MM.1S (cell line): ENCODE measurements at regions not wholly inside any gene's neighbourhood (a gene's known extent, or its start where the extent isn't known, plus 50 kb on each side); places are given as distances from the start of the nearest gene placed in this dataset.

Experiments
- DNase-seq: peaks from one replicate; pipeline ENCODE4 v3.0.0-alpha.2; 2015
- H2AFZ ChIP-seq: fragments of 300-600 bp; sonication (generic); 2 replicates; pipeline ENCODE4 v1.6.0; 2016; ENCODE audit warnings: antibody characterized with exemption, low read length
- H3F3A ChIP-seq: fragments of 300-600 bp; sonication (generic); 2 replicates; pipeline ENCODE4 v1.6.1; 2016; ENCODE audit warnings: mild to moderate bottlenecking, antibody characterized with exemption, low read length, moderate library complexity, mixed read lengths; ENCODE audit not compliant: insufficient read depth
- H3K27ac ChIP-seq: fragments of 300-600 bp; sonication (generic); 2 replicates; pipeline ENCODE4 v1.5.1; 2016; ENCODE audit warnings: mild to moderate bottlenecking, low read length
- H3K27me3 ChIP-seq: fragments of 300-600 bp; sonication (generic); replicated peaks from 2 replicates; pipeline ENCODE4 v1.6.0; 2016; ENCODE audit warnings: low read length; ENCODE audit not compliant: insufficient read depth
- H3K36me3 ChIP-seq: fragments of 300-600 bp; sonication (generic); replicated peaks from 2 replicates; pipeline ENCODE4 v1.6.1; 2016; ENCODE audit warnings: mild to moderate bottlenecking, low read length, mixed read lengths; ENCODE audit not compliant: insufficient read depth
- H3K4me1 ChIP-seq: fragments of 300-600 bp; sonication (generic); 2 replicates; pipeline ENCODE4 v1.6.1; 2016; ENCODE audit warnings: low read length, mixed read lengths
- H3K4me2 ChIP-seq: fragments of 300-600 bp; sonication (generic); 2 replicates; pipeline ENCODE4 v1.6.0; 2016; ENCODE audit warnings: low read depth, low read length
- H3K4me3 ChIP-seq: fragments of 300-600 bp; sonication (generic); 2 replicates; pipeline ENCODE4 v1.5.1; 2016; ENCODE audit warnings: low read length, mixed read lengths
- H3K79me2 ChIP-seq: fragments of 300-600 bp; sonication (generic); 2 replicates; pipeline ENCODE4 v1.6.1; 2016; ENCODE audit warnings: mixed run types, low read length, mixed read lengths
- H3K9ac ChIP-seq: fragments of 300-600 bp; sonication (generic); 2 replicates; pipeline ENCODE4 v1.6.1; 2016; ENCODE audit warnings: low read length, mixed read lengths
- H3K9me2 ChIP-seq: fragments of 300-600 bp; sonication (generic); replicated peaks from 2 replicates; pipeline ENCODE4 v1.6.1; 2016; ENCODE audit warnings: mild to moderate bottlenecking, low read length, mixed read lengths; ENCODE audit not compliant: insufficient read depth
- H3K9me3 ChIP-seq: fragments of 300-600 bp; sonication (generic); replicated peaks from 2 replicates; pipeline ENCODE4 v1.6.1; 2016; ENCODE audit warnings: mild to moderate bottlenecking, low read length, mixed read lengths; ENCODE audit not compliant: insufficient read depth
- H4K20me1 ChIP-seq: fragments of 300-600 bp; sonication (generic); 2 replicates; pipeline ENCODE4 v1.6.1; 2016; ENCODE audit warnings: mild to moderate bottlenecking, low read length, moderate library complexity, mixed read lengths; ENCODE audit not compliant: insufficient read depth
- EZH2 ChIP-seq: fragments of 300-600 bp; sonication (generic); optimal IDR thresholded peaks from 2 replicates; pipeline ENCODE3; 2017; ENCODE audit warnings: low read depth, mild to moderate bottlenecking, antibody characterized with exemption, low read length, mixed read lengths
- EZH2phosphoT487 ChIP-seq: fragments of 300-600 bp; sonication (generic); IDR thresholded peaks from 2 replicates; pipeline ENCODE4 v1.6.1; 2018; ENCODE audit warnings: antibody characterized with exemption, low read length
- TF ChIP-seq, protein P1 (sequence below): fragments of 300-600 bp; sonication (generic); IDR thresholded peaks from 2 replicates; pipeline ENCODE4 v1.5.1; 2016; ENCODE audit warnings: antibody characterized with exemption, low read length, mixed read lengths

GRCh38 chr1:191414981-191415640 lies 743.2 kb upstream of the RGS18 start:
- TF ChIP-seq, protein P1, sequence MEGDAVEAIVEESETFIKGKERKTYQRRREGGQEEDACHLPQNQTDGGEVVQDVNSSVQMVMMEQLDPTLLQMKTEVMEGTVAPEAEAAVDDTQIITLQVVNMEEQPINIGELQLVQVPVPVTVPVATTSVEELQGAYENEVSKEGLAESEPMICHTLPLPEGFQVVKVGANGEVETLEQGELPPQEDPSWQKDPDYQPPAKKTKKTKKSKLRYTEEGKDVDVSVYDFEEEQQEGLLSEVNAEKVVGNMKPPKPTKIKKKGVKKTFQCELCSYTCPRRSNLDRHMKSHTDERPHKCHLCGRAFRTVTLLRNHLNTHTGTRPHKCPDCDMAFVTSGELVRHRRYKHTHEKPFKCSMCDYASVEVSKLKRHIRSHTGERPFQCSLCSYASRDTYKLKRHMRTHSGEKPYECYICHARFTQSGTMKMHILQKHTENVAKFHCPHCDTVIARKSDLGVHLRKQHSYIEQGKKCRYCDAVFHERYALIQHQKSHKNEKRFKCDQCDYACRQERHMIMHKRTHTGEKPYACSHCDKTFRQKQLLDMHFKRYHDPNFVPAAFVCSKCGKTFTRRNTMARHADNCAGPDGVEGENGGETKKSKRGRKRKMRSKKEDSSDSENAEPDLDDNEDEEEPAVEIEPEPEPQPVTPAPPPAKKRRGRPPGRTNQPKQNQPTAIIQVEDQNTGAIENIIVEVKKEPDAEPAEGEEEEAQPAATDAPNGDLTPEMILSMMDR = no peak
- TF ChIP-seq EZH2 (no peak), EZH2phosphoT487 (no peak)
- H4K20me1 ChIP-seq = no peaks in the 10 kb centered on the region
- H2AFZ ChIP-seq = no peak overlapping the region
- H3K79me2 ChIP-seq = no peaks in the 10 kb centered on the region
- no peaks in the 10 kb centered on the region for H3K9me3 ChIP-seq
- H3F3A ChIP-seq = peaks cover 3% of the 10 kb centered on the region; the same call in 1 of the 2 replicates
- H3K4me3 ChIP-seq = no peak overlapping the region
- H3K36me3 ChIP-seq = no peaks in the 10 kb centered on the region
- no peak for DNase-seq
- H3K27ac ChIP-seq = no peak overlapping the region
- H3K4me1 ChIP-seq = no peaks in the 10 kb centered on the region; the same call in 1 of the 2 replicates
- no peak overlapping the region for H3K9ac ChIP-seq
- H3K4me2 ChIP-seq = no peak overlapping the region
- no peaks in the 10 kb centered on the region for H3K27me3 ChIP-seq
- H3K9me2 ChIP-seq = no peaks in the 10 kb centered on the region

GRCh38 chr1:191419842-191420241 lies 738.4 kb upstream of the RGS18 start:
- TF ChIP-seq EZH2 (no peak), EZH2phosphoT487 (no peak)
- TF ChIP-seq, protein P1 = no peak
- Histone ChIP-seq H3K4me3 (no peak overlapping the region), H3K9me3 (no peaks in the 10 kb centered on the region), H4K20me1 (no peaks in the 10 kb centered on the region), H3K36me3 (no peaks in the 10 kb centered on the region), H3K27me3 (no peaks in the 10 kb centered on the region), H3K4me2 (0 out of 2 replicates have a peak overlapping the region, but pooled peaks have one; percentile 12), H3F3A (peaks cover 6% of the 10 kb centered on the region; the same call in 1 of the 2 replicates), H3K27ac (peak overlapping the region; percentile 32; the same call in 1 of the 2 replicates), H3K4me1 (no peaks in the 10 kb centered on the region; the same call in 1 of the 2 replicates), H3K9me2 (no peaks in the 10 kb centered on the region; the same call in 1 of the 2 replicates), H3K9ac (no peak overlapping the region), H2AFZ (peak overlapping the region; percentile 33; the same call in 1 of the 2 replicates), H3K79me2 (no peaks in the 10 kb centered on the region)
- peak; percentile 43 for DNase-seq

GRCh38 chr1:191427593-191427992 lies 730.7 kb upstream of the RGS18 start:
- Histone ChIP-seq H3K9ac (no peak overlapping the region), H3K36me3 (no peaks in the 10 kb centered on the region), H3K27me3 (no peaks in the 10 kb centered on the region), H2AFZ (no peak overlapping the region), H3F3A (no peaks in the 10 kb centered on the region), H3K4me3 (no peak overlapping the region), H3K27ac (no peak overlapping the region), H4K20me1 (no peaks in the 10 kb centered on the region), H3K79me2 (no peaks in the 10 kb centered on the region), H3K4me1 (no peaks in the 10 kb centered on the region), H3K9me2 (no peaks in the 10 kb centered on the region; the same call in 1 of the 2 replicates), H3K9me3 (no peaks in the 10 kb centered on the region), H3K4me2 (no peak overlapping the region)
- TF ChIP-seq EZH2phosphoT487 = no peak
- TF ChIP-seq, protein P1 = no peak
- TF ChIP-seq EZH2 = no peak
- no peak for DNase-seq
